K562 (cell line): ENCODE measurements at regions not wholly inside any gene's neighbourhood (a gene's known extent, or its start where the extent isn't known, plus 50 kb on each side); places are given as distances from the start of the nearest gene placed in this dataset.

Experiments
- ATAC-seq: fragments of 200-7000 bp; cut with Tn5 transposase; 3 replicates; pipeline ENCODE4 v1.9.1; 2020; ENCODE audit warnings: moderate library complexity
- BruUV-seq: library from RNA; stranded (reverse); fragments of 400-500 nt; replicated peaks from 2 replicates; lab custom pipeline; 2021; lab: Mats Ljungman, UMichigan
- CTCF ChIA-PET: fragments of 300-600 bp; formaldehyde crosslinking; extraction: SDS; loops from one replicate; lab custom pipeline; 2021; ENCODE audit warnings: low intra/inter-chr PET ratio; lab: Yijun Ruan, JAX
- POLR2A ChIA-PET: fragments of 300-600, 350-650 bp; sonication (Branson Sonifier 250); formaldehyde crosslinking; extraction: SDS; loops from one replicate; lab custom pipeline; 2021; ENCODE audit warnings: antibody characterized with exemption, inconsistent platforms; lab: Yijun Ruan, JAX
- DNase-seq, 4 experiments: peaks; one replicate each; pipeline versions ENCODE4 v3.0.0 to v3.0.0-alpha.2; 2011 to 2018; ENCODE audit warnings: low spot score in 3 of 4, mixed read lengths in 3 of 4; ENCODE audit errors: extremely low read depth in 1 of 4
- FAIRE-seq: peaks from 2 replicates; lab custom pipeline; 2011; peaks lifted over from hg19 to GRCh38; lab: Jason Lieb, UNC
- H2AFZ ChIP-seq: 2 replicates; pipeline ENCODE4 v1.6.0; 2011; ENCODE audit warnings: low read depth, low read length, control low read depth, inconsistent platforms
- H3K27ac ChIP-seq: fragments of 200-600 bp; 3 replicates; pipeline ENCODE4 v1.8.0; 2011; ENCODE audit warnings: low read depth, mild to moderate bottlenecking, control low read depth, inconsistent platforms, low read length, moderate library complexity, mixed read lengths; ENCODE audit errors: extremely low read depth
- H3K27me3 ChIP-seq, 2 experiments: fragments of 300-600 bp in 1 of 2; 2 replicates in 1 of 2; 3 replicates in 1 of 2; pipeline versions ENCODE4 v1.6.0 to v1.8.0; 2011; ENCODE audit warnings: inconsistent platforms in 2 of 2, low read length in 2 of 2, mild to moderate bottlenecking in 1 of 2, mixed read lengths in 1 of 2, moderate library complexity in 1 of 2; ENCODE audit not compliant: control insufficient read depth in 2 of 2, insufficient read depth in 2 of 2
- H3K36me3 ChIP-seq: fragments of 300-600 bp; 3 replicates; pipeline ENCODE4 v1.8.0; 2011; ENCODE audit warnings: mild to moderate bottlenecking, low read length, inconsistent platforms; ENCODE audit not compliant: control insufficient read depth, insufficient read depth
- H3K4me1 ChIP-seq, 2 experiments: fragments of 200-600 bp in 1 of 2; replicated peaks in 1 of 2; 2 replicates in 1 of 2; 3 replicates in 1 of 2; pipeline versions ENCODE4 v1.5.1 to v1.8.0; 2011; ENCODE audit warnings: inconsistent platforms in 2 of 2, low read length in 2 of 2, mild to moderate bottlenecking in 1 of 2, mixed read lengths in 1 of 2, moderate library complexity in 1 of 2; ENCODE audit not compliant: control insufficient read depth in 2 of 2, insufficient read depth in 2 of 2
- H3K4me2 ChIP-seq: 2 replicates; pipeline ENCODE4 v1.6.1; 2011; ENCODE audit warnings: low read length, control low read depth, inconsistent platforms, mixed read lengths; ENCODE audit not compliant: insufficient read depth
- H3K4me3 ChIP-seq: fragments of 200-600 bp; sonication (generic), shearing (Covaris generic); 2 replicates; pipeline ENCODE4 v1.5.1; 2016; ENCODE audit warnings: control low read depth, inconsistent platforms
- H3K79me2 ChIP-seq: fragments of 200-600 bp; 3 replicates; pipeline ENCODE4 v1.8.0; 2011; ENCODE audit warnings: low read length, inconsistent platforms; ENCODE audit not compliant: control insufficient read depth, insufficient read depth
- H3K9ac ChIP-seq, 2 experiments: 2 replicates each; pipeline versions ENCODE4 v1.6.0 to v1.6.1; 2011; ENCODE audit warnings: low read depth in 2 of 2, low read length in 2 of 2, control low read depth in 1 of 2, inconsistent platforms in 1 of 2, mild to moderate bottlenecking in 1 of 2, mixed read lengths in 1 of 2; ENCODE audit not compliant: insufficient read depth in 1 of 2
- H3K9me1 ChIP-seq: one replicate; pipeline ENCODE4 v1.6.0; 2011; ENCODE audit warnings: inconsistent platforms, mild to moderate bottlenecking, low read length, moderate library complexity; ENCODE audit not compliant: control insufficient read depth, insufficient read depth
- H3K9me3 ChIP-seq: replicated peaks from 2 replicates; pipeline ENCODE4 v1.5.1; 2011; ENCODE audit warnings: low read depth, low read length, inconsistent platforms; ENCODE audit not compliant: control insufficient read depth, insufficient read depth
- H4K20me1 ChIP-seq: replicated peaks from 2 replicates; pipeline ENCODE4 v1.6.1; 2011; ENCODE audit warnings: low read length, inconsistent platforms, mixed read lengths; ENCODE audit not compliant: control insufficient read depth, insufficient read depth
- ARID3B ChIP-seq: fragments of 250-450 bp; sonication (Bioruptor Pico); IDR thresholded peaks from 2 replicates; pipeline ENCODE4 v1.4.0; 2020; ENCODE audit warnings: borderline replicate concordance
- CHAMP1 ChIP-seq: fragments of 450-650 bp; IDR thresholded peaks from 2 replicates; pipeline ENCODE4 v1.6.1; 2016; ENCODE audit warnings: mild to moderate bottlenecking
- DACH1 ChIP-seq: fragments of 450-650 bp; IDR thresholded peaks from 2 replicates; pipeline ENCODE4 v1.6.1; 2018; ENCODE audit not compliant: partially characterized antibody
- KAT2B ChIP-seq: IDR thresholded peaks from one replicate; pipeline ENCODE4 v1.6.1; 2012; ENCODE audit warnings: low read depth, mild to moderate bottlenecking, control low read depth, inconsistent platforms, low read length, moderate library complexity
- MAZ ChIP-seq, 2 experiments: fragments of 450-650 bp in 1 of 2; sonication (generic) in 1 of 2; formaldehyde crosslinking; IDR thresholded peaks in 1 of 2; conservative IDR thresholded peaks in 1 of 2; 2 replicates each; pipeline versions ENCODE4 v1.4.0 to v1.5.0; 2020; ENCODE audit warnings: mild to moderate bottlenecking in 1 of 2, missing genetic modification reagents in 1 of 2
- NRF1 ChIP-seq, 2 experiments: fragments of 450-650 bp; IDR thresholded peaks in 1 of 2; conservative IDR thresholded peaks in 1 of 2; 2 replicates each; pipeline ENCODE4 v1.6.1; 2014; ENCODE audit warnings: mild to moderate bottlenecking in 2 of 2
- POLR2B ChIP-seq: fragments of 450-650 bp; IDR thresholded peaks from 2 replicates; pipeline ENCODE4 v1.6.1; 2018; ENCODE audit warnings: low read depth; ENCODE audit not compliant: partially characterized antibody
- SREBF2 ChIP-seq: sonication (generic); formaldehyde crosslinking; IDR thresholded peaks from 2 replicates; pipeline ENCODE4 v1.4.0; 2020; ENCODE audit warnings: mild to moderate bottlenecking, missing genetic modification reagents
- TBL1XR1 ChIP-seq, 2 experiments: IDR thresholded peaks; 2 replicates each; pipeline ENCODE4 v1.6.1; 2012; ENCODE audit warnings: improper control_type of control experiment in 2 of 2, low read length in 2 of 2, mild to moderate bottlenecking in 1 of 2
- TSHZ1 ChIP-seq: fragments of 250-450 bp; sonication (Bioruptor Pico); IDR thresholded peaks from 2 replicates; pipeline ENCODE4 v1.4.0; 2020; ENCODE audit warnings: mild to moderate bottlenecking, moderate library complexity
- ZNF224 ChIP-seq: sonication (generic); formaldehyde crosslinking; IDR thresholded peaks from 2 replicates; pipeline ENCODE4 v1.8.0; 2022; ENCODE audit warnings: mild to moderate bottlenecking, missing genetic modification reagents
- ZNF274 ChIP-seq: IDR thresholded peaks from 2 replicates; pipeline ENCODE4 v1.6.1; 2011; ENCODE audit warnings: low read depth, mild to moderate bottlenecking, low read length, moderate library complexity, borderline replicate concordance
- ZNF3 ChIP-seq: fragments of 250-450 bp; sonication (Bioruptor Pico); IDR thresholded peaks from 2 replicates; pipeline ENCODE4 v1.5.0; 2021; ENCODE audit warnings: mild to moderate bottlenecking, moderate library complexity
- WGBS: fragments of 100-300 bp; shearing (Covaris generic); methylation state at CpG from one replicate; pipeline ENCODE4 v1.1.6; 2016; ENCODE audit warnings: low coverage, mixed read lengths; ENCODE audit not compliant: insufficient coverage; ENCODE audit errors: missing lambda C conversion rate; 5-methylcytosine and 5-hydroxymethylcytosine counted together
- in situ Hi-C: fragments of 300-500 bp; cut with MboI; formaldehyde crosslinking; loops from 4 replicates; pipeline ENCODE4 v1.15.0; 2018; ENCODE audit warnings: inconsistent platforms, mixed read lengths
- intact Hi-C: fragments of 100-400 bp; cut with micrococcal nuclease; formaldehyde crosslinking; loops from 2 replicates; pipeline ENCODE4 v1.14.2; 2022

DNA sequence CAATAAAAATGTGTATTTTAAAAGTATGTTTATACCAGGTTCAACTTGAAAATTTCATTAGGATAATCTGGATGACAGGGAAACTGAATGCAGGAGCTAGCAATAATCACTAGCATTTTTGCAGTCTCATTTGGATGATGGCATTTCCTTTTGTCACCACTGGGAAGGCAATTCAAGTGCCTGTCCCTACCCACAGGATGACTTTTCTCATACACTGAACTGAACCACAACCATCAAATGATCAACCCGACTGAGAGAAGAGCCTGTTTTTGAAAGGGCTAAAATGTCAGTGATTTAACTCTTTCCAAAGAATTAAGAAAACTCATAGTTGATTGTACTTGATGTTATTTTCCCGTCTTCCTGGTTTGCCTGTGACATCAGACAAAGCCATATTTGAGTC lies 115.0 kb downstream of the FAM124B start:
- Histone ChIP-seq H4K20me1 (no peaks in the 10 kb centered on the region), H3K4me2 (no peak overlapping the region), H3K4me1 (no peaks in the 10 kb centered on the region), H3K27me3 (0 out of 5 replicates have a peak, but pooled peaks cover 0 to 2% of the 10 kb centered on the region in 2 experiments), H3K79me2 (no peaks in the 10 kb centered on the region), H3K9me3 (no peaks in the 10 kb centered on the region), H3K4me3 (no peak overlapping the region), H3K9ac (no peak overlapping the region), H3K27ac (no peak overlapping the region), H3K36me3 (no peaks in the 10 kb centered on the region), H2AFZ (no peak overlapping the region), H3K9me1 (no peaks in the 10 kb centered on the region)
- WGBS, result 0% methylated on average over 2 of the region's 2 CpGs
- no peak for FAIRE-seq
- in situ Hi-C loops (loop anchor here (10.0 kb wide), 1 partner anchor 292 kb away; no protein-coding TSS in a partner anchor), intact Hi-C loops (no loop called here)
- no peak; the same call in 2 of the 3 replicates for ATAC-seq
- no peak for DNase-seq
- CTCF ChIA-PET, result interaction anchor here (0.8 kb wide), 1 partner anchor 293 kb away, joined by 3 read pairs; no protein-coding TSS in a partner anchor
- TF ChIP-seq ZNF224 (CRISPR knock-in tag) (no peak), TBL1XR1 (IDR thresholded peaks at IDR 0.05; ENCODE audit: low read length in 2 of 2) (no peak), CHAMP1 (no peak), NRF1 (conservative IDR thresholded peaks at IDR 0.05 in 1 of 2, IDR thresholded peaks at IDR 0.05 in 1 of 2) (no peak), ZNF274 (no peak), KAT2B (no peak), POLR2B (no peak), ZNF3 (CRISPR knock-in tag) (no peak), DACH1 (no peak), MAZ (CRISPR knock-in tag; conservative IDR thresholded peaks at IDR 0.05 in 1 of 2, IDR thresholded peaks at IDR 0.05 in 1 of 2) (no peak), ARID3B (no peak), SREBF2 (no peak), TSHZ1 (CRISPR knock-in tag) (no peak)
- POLR2A ChIA-PET, result interaction anchor here (0.6 kb wide), 1 partner anchor 940 kb away, joined by 3 read pairs; no protein-coding TSS in a partner anchor
- no TSS peak for BruUV-seq
